Body of pancreas (tissue), 4 donors: ENCODE measurements at regions not wholly inside any gene's neighbourhood (a gene's known extent, or its start where the extent isn't known, plus 50 kb on each side); places are given as distances from the start of the nearest gene placed in this dataset.

Source experiments
- CTCF ChIP-seq, 7 experiments: fragments of 450-650 bp in 4 of 7; fragments of 200-600 bp in 3 of 7; sonication (generic) in 3 of 7; IDR thresholded peaks; one replicate each; pipeline ENCODE4 v1.5.1; 2016 to 2019; ENCODE audit warnings: antibody characterized with exemption in 7 of 7
- POLR2A ChIP-seq, 3 donors: fragments of 450-650 bp; IDR thresholded peaks; one replicate each; pipeline ENCODE4 v1.6.1; 2016; ENCODE audit warnings: antibody characterized with exemption in 3 of 3, mild to moderate bottlenecking in 2 of 3

- TF ChIP-seq POLR2A (IDR thresholded peaks at IDR 0.05) (no peak), CTCF (IDR thresholded peaks at IDR 0.05) (no peak)
These were observed 99.7 kb upstream of the EXOC2 start for GRCh38 chr6:792662-793061.
